HUES48 (cell line): ENCODE measurements at regions not wholly inside any gene's neighbourhood (a gene's known extent, or its start where the extent isn't known, plus 50 kb on each side); places are given as distances from the start of the nearest gene placed in this dataset.

Experiments
- H3K27ac ChIP-seq: one replicate; pipeline ENCODE4 v1.7.0; 2013; ENCODE audit warnings: low read depth, low read length, inconsistent platforms
- H3K27me3 ChIP-seq: 2 replicates; pipeline ENCODE4 v1.6.1; 2013; ENCODE audit warnings: mild to moderate bottlenecking, low read length; ENCODE audit not compliant: control insufficient read depth, insufficient read depth
- H3K36me3 ChIP-seq: 2 replicates; pipeline ENCODE4 v1.6.1; 2013; ENCODE audit warnings: low read length; ENCODE audit not compliant: control insufficient read depth, insufficient read depth
- H3K4me1 ChIP-seq: 2 replicates; pipeline ENCODE4 v1.6.1; 2013; ENCODE audit warnings: mild to moderate bottlenecking, low read length; ENCODE audit not compliant: control insufficient read depth, insufficient read depth
- H3K4me3 ChIP-seq: 2 replicates; pipeline ENCODE4 v1.5.1; 2013; ENCODE audit warnings: mild to moderate bottlenecking, low read depth, low read length
- H3K9ac ChIP-seq: 2 replicates; pipeline ENCODE4 v1.6.1; 2013; ENCODE audit warnings: mild to moderate bottlenecking, low read depth, low read length, moderate library complexity
- H3K9me3 ChIP-seq: 2 replicates; pipeline ENCODE4 v1.6.1; 2013; ENCODE audit warnings: low read length; ENCODE audit not compliant: control insufficient read depth, insufficient read depth

- H3K27ac ChIP-seq, result no peak overlapping the region
- H3K9me3 ChIP-seq, result no peaks in the 10 kb centered on the region
These were observed 212.7 kb upstream of the MKI67 start for GRCh38 chr10:128338951-128339350.

GRCh38 chr10:128339753-128340152, 213.5 kb upstream of the MKI67 start:
- Histone ChIP-seq H3K27me3 (no peaks in the 10 kb centered on the region), H3K9ac (no peak overlapping the region), H3K4me3 (no peak overlapping the region), H3K27ac (no peak overlapping the region), H3K9me3 (no peaks in the 10 kb centered on the region), H3K36me3 (no peaks in the 10 kb centered on the region), H3K4me1 (no peaks in the 10 kb centered on the region)

More at GRCh38 chr10:128338951-128339350, 212.7 kb upstream of the MKI67 start:
- Histone ChIP-seq H3K27me3 (no peaks in the 10 kb centered on the region), H3K36me3 (no peaks in the 10 kb centered on the region), H3K9ac (no peak overlapping the region), H3K4me1 (no peaks in the 10 kb centered on the region), H3K4me3 (no peak overlapping the region)

- Histone ChIP-seq H3K27me3 (no peaks in the 10 kb centered on the region), H3K9me3 (no peaks in the 10 kb centered on the region), H3K36me3 (no peaks in the 10 kb centered on the region), H3K4me3 (no peak overlapping the region), H3K4me1 (no peaks in the 10 kb centered on the region), H3K9ac (no peak overlapping the region), H3K27ac (no peak overlapping the region)
These were observed 219.1 kb upstream of the MKI67 start for GRCh38 chr10:128345353-128345752.

- Histone ChIP-seq H3K9me3 (peaks cover 4% of the 10 kb centered on the region), H3K4me3 (no peak overlapping the region), H3K4me1 (no peaks in the 10 kb centered on the region), H3K27ac (no peak overlapping the region), H3K9ac (no peak overlapping the region), H3K36me3 (no peaks in the 10 kb centered on the region), H3K27me3 (no peaks in the 10 kb centered on the region)
These were observed 234.6 kb upstream of the MKI67 start for GRCh38 chr10:128360783-128361182.

- Histone ChIP-seq H3K4me3 (no peak overlapping the region), H3K9me3 (peaks cover 4% of the 10 kb centered on the region), H3K9ac (no peak overlapping the region), H3K27me3 (no peaks in the 10 kb centered on the region), H3K36me3 (no peaks in the 10 kb centered on the region), H3K27ac (no peak overlapping the region), H3K4me1 (no peaks in the 10 kb centered on the region)
These were observed 235.3 kb upstream of the MKI67 start for GRCh38 chr10:128361487-128361886.

- no peaks in the 10 kb centered on the region for H3K27me3 ChIP-seq
- H3K4me1 ChIP-seq, result no peaks in the 10 kb centered on the region
These were observed 236.3 kb upstream of the MKI67 start for GRCh38 chr10:128362514-128362913.

GRCh38 chr10:128364631-128365030, 238.4 kb upstream of the MKI67 start:
- no peak overlapping the region for H3K4me3 ChIP-seq
- no peak overlapping the region for H3K27ac ChIP-seq
- no peaks in the 10 kb centered on the region for H3K4me1 ChIP-seq
- H3K27me3 ChIP-seq, result no peaks in the 10 kb centered on the region
- H3K36me3 ChIP-seq, result no peaks in the 10 kb centered on the region
- H3K9ac ChIP-seq, result no peak overlapping the region
- peaks cover 4% of the 10 kb centered on the region for H3K9me3 ChIP-seq

More at GRCh38 chr10:128362514-128362913, 236.3 kb upstream of the MKI67 start:
- H3K9me3 ChIP-seq, result peaks cover 4% of the 10 kb centered on the region
- H3K4me3 ChIP-seq, result no peak overlapping the region
- no peak overlapping the region for H3K27ac ChIP-seq
- no peak overlapping the region for H3K9ac ChIP-seq
- no peaks in the 10 kb centered on the region for H3K36me3 ChIP-seq

- no peak overlapping the region for H3K9ac ChIP-seq
- H3K4me3 ChIP-seq, result no peak overlapping the region
- H3K27me3 ChIP-seq, result no peaks in the 10 kb centered on the region
- H3K27ac ChIP-seq, result no peak overlapping the region
- H3K36me3 ChIP-seq, result no peaks in the 10 kb centered on the region
- H3K4me1 ChIP-seq, result no peaks in the 10 kb centered on the region
- H3K9me3 ChIP-seq, result peaks cover 4% of the 10 kb centered on the region
These were observed 239.0 kb upstream of the MKI67 start for GRCh38 chr10:128365156-128365725.

- H3K27me3 ChIP-seq, result no peaks in the 10 kb centered on the region
These were observed 241.6 kb upstream of the MKI67 start for GRCh38 chr10:128367807-128368206.

GRCh38 chr10:128369101-128369650, 243.0 kb upstream of the MKI67 start:
- H3K9me3 ChIP-seq, result no peaks in the 10 kb centered on the region
- no peak overlapping the region for H3K4me3 ChIP-seq
- H3K27ac ChIP-seq, result no peak overlapping the region
- H3K36me3 ChIP-seq, result no peaks in the 10 kb centered on the region
- no peak overlapping the region for H3K9ac ChIP-seq
- no peaks in the 10 kb centered on the region for H3K4me1 ChIP-seq
- H3K27me3 ChIP-seq, result no peaks in the 10 kb centered on the region

More at GRCh38 chr10:128367807-128368206, 241.6 kb upstream of the MKI67 start:
- no peak overlapping the region for H3K27ac ChIP-seq
- H3K9ac ChIP-seq, result no peak overlapping the region
- H3K9me3 ChIP-seq, result peaks cover 4% of the 10 kb centered on the region
- H3K4me1 ChIP-seq, result no peaks in the 10 kb centered on the region
- no peak overlapping the region for H3K4me3 ChIP-seq
- no peaks in the 10 kb centered on the region for H3K36me3 ChIP-seq

- no peak overlapping the region for H3K4me3 ChIP-seq
These were observed 247.0 kb upstream of the MKI67 start for GRCh38 chr10:128373071-128373749.

More at GRCh38 chr10:128373071-128373749, 247.0 kb upstream of the MKI67 start:
- Histone ChIP-seq H3K36me3 (no peaks in the 10 kb centered on the region), H3K9ac (no peak overlapping the region), H3K27ac (no peak overlapping the region), H3K9me3 (no peaks in the 10 kb centered on the region), H3K27me3 (no peaks in the 10 kb centered on the region), H3K4me1 (no peaks in the 10 kb centered on the region)
